ENCODE measurements at regions not wholly inside any gene's neighbourhood (a gene's known extent, or its start where the extent isn't known, plus 50 kb on each side); places are given as distances from the start of the nearest gene placed in this dataset.
"Not testable (repeated sequence)": the region's sequence is repeated elsewhere in the genome, so short reads cannot be mapped to it uniquely, and the experiment has no call there.

- no peaks in the 10 kb centered on the region for H3K4me1 Mint-ChIP-seq (ENCODE audit: low read depth, unreplicated experiment)
- H3K9me3 Mint-ChIP-seq (ENCODE audit: unreplicated experiment) = peaks cover 3% of the 10 kb centered on the region
- TF ChIP-seq, protein P1, sequence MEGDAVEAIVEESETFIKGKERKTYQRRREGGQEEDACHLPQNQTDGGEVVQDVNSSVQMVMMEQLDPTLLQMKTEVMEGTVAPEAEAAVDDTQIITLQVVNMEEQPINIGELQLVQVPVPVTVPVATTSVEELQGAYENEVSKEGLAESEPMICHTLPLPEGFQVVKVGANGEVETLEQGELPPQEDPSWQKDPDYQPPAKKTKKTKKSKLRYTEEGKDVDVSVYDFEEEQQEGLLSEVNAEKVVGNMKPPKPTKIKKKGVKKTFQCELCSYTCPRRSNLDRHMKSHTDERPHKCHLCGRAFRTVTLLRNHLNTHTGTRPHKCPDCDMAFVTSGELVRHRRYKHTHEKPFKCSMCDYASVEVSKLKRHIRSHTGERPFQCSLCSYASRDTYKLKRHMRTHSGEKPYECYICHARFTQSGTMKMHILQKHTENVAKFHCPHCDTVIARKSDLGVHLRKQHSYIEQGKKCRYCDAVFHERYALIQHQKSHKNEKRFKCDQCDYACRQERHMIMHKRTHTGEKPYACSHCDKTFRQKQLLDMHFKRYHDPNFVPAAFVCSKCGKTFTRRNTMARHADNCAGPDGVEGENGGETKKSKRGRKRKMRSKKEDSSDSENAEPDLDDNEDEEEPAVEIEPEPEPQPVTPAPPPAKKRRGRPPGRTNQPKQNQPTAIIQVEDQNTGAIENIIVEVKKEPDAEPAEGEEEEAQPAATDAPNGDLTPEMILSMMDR (IDR thresholded peaks at IDR 0.05; ENCODE audit: partially characterized antibody, unreplicated experiment) = no peak
- H3K4me3 Mint-ChIP-seq (ENCODE audit: unreplicated experiment) = no peak overlapping the region
- H3K27me3 Mint-ChIP-seq (ENCODE audit: unreplicated experiment) = no peaks in the 10 kb centered on the region
- no peaks in the 10 kb centered on the region for H3K36me3 Mint-ChIP-seq (ENCODE audit: unreplicated experiment)
- DNase-seq = peak; percentile 16
- peak overlapping the region; percentile 70 for H3K27ac Mint-ChIP-seq (ENCODE audit: unreplicated experiment)
These were observed 316.9 kb upstream of the AMOT start for GRCh38 chrX:113157496-113157895.

DNA sequence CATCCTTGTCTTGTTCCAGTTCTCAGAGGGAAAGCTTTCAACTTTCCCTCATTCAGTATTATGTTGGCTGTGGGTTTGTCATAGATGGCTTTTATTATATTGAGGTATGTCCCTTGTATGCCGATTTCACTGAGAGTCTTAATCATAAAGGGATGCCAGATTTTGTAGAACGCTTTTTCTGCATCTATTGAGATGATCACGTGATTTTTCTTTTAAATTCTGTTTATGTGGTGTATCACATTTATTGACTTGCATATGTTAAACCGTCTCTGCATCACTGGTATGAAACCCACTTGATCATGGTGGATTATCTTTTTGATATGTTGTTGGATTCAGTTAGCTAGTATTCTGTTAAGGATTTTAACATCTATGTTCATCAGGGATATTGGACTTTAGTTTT lies 313.7 kb upstream of the AMOT start:
- H3K27me3 Mint-ChIP-seq (ENCODE audit: unreplicated experiment); H3K9me3 Mint-ChIP-seq (ENCODE audit: unreplicated experiment); H3K4me3 Mint-ChIP-seq (ENCODE audit: unreplicated experiment); H3K27ac Mint-ChIP-seq (ENCODE audit: unreplicated experiment); H3K4me1 Mint-ChIP-seq (ENCODE audit: low read depth, unreplicated experiment); H3K36me3 Mint-ChIP-seq (ENCODE audit: unreplicated experiment); DNase-seq: not testable (repeated sequence)

- TF ChIP-seq, protein P1 (IDR thresholded peaks at IDR 0.05; ENCODE audit: partially characterized antibody, unreplicated experiment) = no peak
- H3K27ac Mint-ChIP-seq (ENCODE audit: unreplicated experiment) = no peak overlapping the region
- no peak overlapping the region for H3K4me3 Mint-ChIP-seq (ENCODE audit: unreplicated experiment)
- peaks cover 1% of the 10 kb centered on the region for H3K9me3 Mint-ChIP-seq (ENCODE audit: unreplicated experiment)
- H3K27me3 Mint-ChIP-seq (ENCODE audit: unreplicated experiment) = no peaks in the 10 kb centered on the region
- H3K4me1 Mint-ChIP-seq (ENCODE audit: low read depth, unreplicated experiment) = no peaks in the 10 kb centered on the region
- no peaks in the 10 kb centered on the region for H3K36me3 Mint-ChIP-seq (ENCODE audit: unreplicated experiment)
- DNase-seq = no peak
These were observed 296.2 kb upstream of the AMOT start for GRCh38 chrX:113136836-113137235.

DNA sequence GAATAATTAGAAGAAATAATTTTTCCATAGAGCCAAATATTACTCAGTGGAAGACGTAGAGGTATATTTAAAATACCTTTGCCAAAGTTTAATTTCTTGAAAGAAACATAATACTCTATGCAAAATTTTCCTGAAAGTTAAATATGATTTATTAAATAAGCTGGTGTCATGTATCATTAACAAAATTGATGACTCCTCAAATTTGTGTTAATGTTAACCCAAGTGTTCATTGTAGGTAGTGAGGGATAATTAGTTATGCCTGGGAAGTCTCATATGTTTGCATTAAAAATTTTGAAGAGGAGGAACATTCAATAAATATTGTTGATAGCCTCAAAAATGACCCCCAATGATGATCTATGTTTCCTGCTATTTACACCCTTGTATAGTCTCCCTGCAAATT lies 292.7 kb upstream of the AMOT start:
- no peak overlapping the region for H3K27ac Mint-ChIP-seq (ENCODE audit: unreplicated experiment)
- no peak overlapping the region for H3K4me3 Mint-ChIP-seq (ENCODE audit: unreplicated experiment)
- no peaks in the 10 kb centered on the region for H3K27me3 Mint-ChIP-seq (ENCODE audit: unreplicated experiment)
- no peak for DNase-seq
- H3K36me3 Mint-ChIP-seq (ENCODE audit: unreplicated experiment) = no peaks in the 10 kb centered on the region
- TF ChIP-seq, protein P1 (IDR thresholded peaks at IDR 0.05; ENCODE audit: partially characterized antibody, unreplicated experiment) = no peak
- H3K4me1 Mint-ChIP-seq (ENCODE audit: low read depth, unreplicated experiment) = no peaks in the 10 kb centered on the region
- peaks cover 1% of the 10 kb centered on the region for H3K9me3 Mint-ChIP-seq (ENCODE audit: unreplicated experiment)

GRCh38 chrX:113124693-113125092 lies 284.1 kb upstream of the AMOT start:
- DNase-seq = no peak
- no peaks in the 10 kb centered on the region for H3K27me3 Mint-ChIP-seq (ENCODE audit: unreplicated experiment)
- H3K4me3 Mint-ChIP-seq (ENCODE audit: unreplicated experiment) = no peak overlapping the region
- TF ChIP-seq, protein P1 (IDR thresholded peaks at IDR 0.05; ENCODE audit: partially characterized antibody, unreplicated experiment) = no peak
- no peak overlapping the region for H3K27ac Mint-ChIP-seq (ENCODE audit: unreplicated experiment)
- H3K4me1 Mint-ChIP-seq (ENCODE audit: low read depth, unreplicated experiment) = no peaks in the 10 kb centered on the region
- H3K9me3 Mint-ChIP-seq (ENCODE audit: unreplicated experiment) = peaks cover 2% of the 10 kb centered on the region
- H3K36me3 Mint-ChIP-seq (ENCODE audit: unreplicated experiment) = no peaks in the 10 kb centered on the region

DNA sequence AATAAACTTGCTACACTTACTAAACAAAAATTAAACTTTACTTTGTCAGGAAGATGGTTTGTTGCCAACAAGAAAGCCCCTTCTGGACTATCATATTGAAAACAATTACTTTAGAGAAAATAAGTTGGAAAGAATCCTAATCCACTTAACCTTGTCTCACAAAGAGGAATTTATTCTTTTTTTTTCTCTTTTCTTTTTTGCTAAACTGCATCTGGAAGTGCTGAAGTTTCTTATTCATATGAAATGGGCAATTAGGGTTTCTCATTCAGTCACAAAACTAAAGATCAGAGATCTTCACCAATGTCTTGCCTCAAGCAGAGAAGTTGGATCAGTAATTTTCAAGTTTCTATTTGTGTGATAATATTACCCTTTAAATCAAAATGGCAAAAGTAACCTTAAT lies 234.9 kb upstream of the AMOT start:
- TF ChIP-seq, protein P1 (IDR thresholded peaks at IDR 0.05; ENCODE audit: partially characterized antibody, unreplicated experiment) = no peak
- Mint-ChIP-seq H3K27me3 (ENCODE audit: unreplicated experiment) (no peaks in the 10 kb centered on the region), H3K36me3 (ENCODE audit: unreplicated experiment) (no peaks in the 10 kb centered on the region), H3K27ac (ENCODE audit: unreplicated experiment) (no peak overlapping the region), H3K4me3 (ENCODE audit: unreplicated experiment) (no peak overlapping the region), H3K9me3 (ENCODE audit: unreplicated experiment) (peaks cover 3% of the 10 kb centered on the region), H3K4me1 (ENCODE audit: low read depth, unreplicated experiment) (no peaks in the 10 kb centered on the region)
- DNase-seq = no peak
